Ishikawa (cell line): ENCODE measurements at regions not wholly inside any gene's neighbourhood (a gene's known extent, or its start where the extent isn't known, plus 50 kb on each side); places are given as distances from the start of the nearest gene placed in this dataset.

Experiments
- CEBPB ChIP-seq: IDR thresholded peaks from 2 replicates; pipeline ENCODE4 v1.6.1; 2012
- CREB1 ChIP-seq: IDR thresholded peaks from 2 replicates; pipeline ENCODE4 v1.6.1; 2012; ENCODE audit warnings: low read depth
- EGR1 ChIP-seq: IDR thresholded peaks from 2 replicates; pipeline ENCODE4 v1.6.1; 2012
- EP300 ChIP-seq: IDR thresholded peaks from 2 replicates; pipeline ENCODE4 v1.6.1; 2012; ENCODE audit warnings: borderline replicate concordance
- FOXM1 ChIP-seq: IDR thresholded peaks from 2 replicates; pipeline ENCODE4 v1.6.1; 2012; ENCODE audit warnings: low read depth, borderline replicate concordance
- NFIC ChIP-seq: IDR thresholded peaks from 2 replicates; pipeline ENCODE4 v1.6.1; 2012
- RAD21 ChIP-seq: IDR thresholded peaks from 2 replicates; pipeline ENCODE4 v1.6.1; 2012; ENCODE audit warnings: low read depth
- REST ChIP-seq: IDR thresholded peaks from 2 replicates; pipeline ENCODE4 v1.6.1; 2012; ENCODE audit warnings: low read depth, mild to moderate bottlenecking
- TAF1 ChIP-seq: IDR thresholded peaks from 2 replicates; pipeline ENCODE4 v1.6.1; 2012; ENCODE audit warnings: low read depth, mild to moderate bottlenecking
- TCF12 ChIP-seq: IDR thresholded peaks from 2 replicates; pipeline ENCODE4 v1.6.1; 2012; ENCODE audit warnings: low read depth
- TEAD4 ChIP-seq: IDR thresholded peaks from 2 replicates; pipeline ENCODE4 v1.6.1; 2012
- YY1 ChIP-seq: IDR thresholded peaks from 2 replicates; pipeline ENCODE4 v1.6.1; 2012; ENCODE audit warnings: low read depth
- ZBTB7A ChIP-seq: IDR thresholded peaks from 2 replicates; pipeline ENCODE4 v1.6.1; 2012; ENCODE audit warnings: low read depth
- TF ChIP-seq, protein P1 (sequence below): IDR thresholded peaks from 2 replicates; pipeline ENCODE4 v1.6.1; 2012
- TF ChIP-seq, protein P2 (sequence below): IDR thresholded peaks from 2 replicates; pipeline ENCODE4 v1.6.1; 2012

DNA sequence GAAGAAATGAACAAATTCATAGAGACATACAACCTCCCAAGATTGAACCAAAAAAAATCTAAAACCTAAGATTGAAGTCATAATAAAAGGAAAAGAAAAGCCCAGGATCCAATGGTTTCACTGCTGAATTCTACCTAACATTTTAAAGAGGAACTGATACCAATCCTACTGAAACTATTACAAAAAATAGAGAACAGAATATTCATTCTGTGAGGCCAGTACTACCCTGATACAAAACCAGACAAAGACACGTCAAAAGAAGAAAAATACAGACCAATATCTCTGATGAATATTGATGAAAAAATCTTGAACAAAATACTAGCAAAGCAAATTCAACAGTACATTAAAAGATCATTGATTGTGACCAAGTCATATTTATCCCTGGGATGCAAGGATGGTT lies 128.5 kb upstream of the STEAP1 start:
- TF ChIP-seq YY1, result no peak
- TF ChIP-seq CEBPB, result no peak
- no peak for TF ChIP-seq EGR1
- no peak for TF ChIP-seq CREB1
- TF ChIP-seq NFIC, result no peak
- TF ChIP-seq, protein P1, sequence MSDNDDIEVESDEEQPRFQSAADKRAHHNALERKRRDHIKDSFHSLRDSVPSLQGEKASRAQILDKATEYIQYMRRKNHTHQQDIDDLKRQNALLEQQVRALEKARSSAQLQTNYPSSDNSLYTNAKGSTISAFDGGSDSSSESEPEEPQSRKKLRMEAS, result no peak
- TF ChIP-seq REST, result no peak
- TF ChIP-seq ZBTB7A, result no peak
- TF ChIP-seq FOXM1, result no peak

DNA sequence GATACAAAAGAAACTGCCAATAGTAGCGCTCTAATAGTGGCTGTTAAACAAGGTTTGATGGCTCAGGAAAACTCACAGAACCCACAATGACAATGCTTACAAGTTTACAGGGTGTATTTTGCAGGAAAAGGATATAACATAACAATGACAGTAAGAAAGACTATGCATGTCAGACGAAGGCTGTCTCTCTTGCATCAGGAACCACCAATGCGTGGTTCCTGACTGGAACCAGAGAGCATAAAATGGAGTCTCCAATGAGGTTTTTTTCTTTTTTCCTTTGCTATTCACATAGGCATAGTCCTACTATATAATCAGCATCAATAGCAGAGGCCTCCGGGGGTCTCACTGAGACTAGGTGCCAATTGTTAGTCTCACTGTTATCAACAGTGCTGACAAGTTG lies 120.4 kb upstream of the STEAP1 start:
- TF ChIP-seq REST (no peak), ZBTB7A (no peak), NFIC (no peak), YY1 (no peak), FOXM1 (no peak), TAF1 (no peak), EP300 (no peak), RAD21 (no peak), EGR1 (no peak), CREB1 (no peak), CEBPB (no peak), TCF12 (no peak), TEAD4 (no peak)
- TF ChIP-seq, protein P1, result no peak
- TF ChIP-seq, protein P2, sequence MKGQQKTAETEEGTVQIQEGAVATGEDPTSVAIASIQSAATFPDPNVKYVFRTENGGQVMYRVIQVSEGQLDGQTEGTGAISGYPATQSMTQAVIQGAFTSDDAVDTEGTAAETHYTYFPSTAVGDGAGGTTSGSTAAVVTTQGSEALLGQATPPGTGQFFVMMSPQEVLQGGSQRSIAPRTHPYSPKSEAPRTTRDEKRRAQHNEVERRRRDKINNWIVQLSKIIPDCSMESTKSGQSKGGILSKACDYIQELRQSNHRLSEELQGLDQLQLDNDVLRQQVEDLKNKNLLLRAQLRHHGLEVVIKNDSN, result no peak

- TF ChIP-seq RAD21 (no peak), CREB1 (no peak), TCF12 (no peak), FOXM1 (no peak), TEAD4 (no peak), REST (no peak), CEBPB (no peak), NFIC (no peak), YY1 (no peak)
- TF ChIP-seq, protein P2, result no peak
- TF ChIP-seq, protein P1, result no peak
These were observed 101.2 kb upstream of the STEAP1 start for GRCh38 chr7:90053094-90053493.

GRCh38 chr7:90061077-90061476 lies 93.2 kb upstream of the STEAP1 start:
- no peak for TF ChIP-seq NFIC
- no peak for TF ChIP-seq CEBPB
- TF ChIP-seq YY1, result no peak
- no peak for TF ChIP-seq REST
- TF ChIP-seq, protein P2, result no peak
- TF ChIP-seq TAF1, result no peak
- TF ChIP-seq TEAD4, result no peak
- TF ChIP-seq, protein P1, result no peak
- no peak for TF ChIP-seq ZBTB7A
- no peak for TF ChIP-seq RAD21
- TF ChIP-seq TCF12, result no peak
